Chondrocyte (in vitro differentiated cells): ENCODE measurements at regions not wholly inside any gene's neighbourhood (a gene's known extent, or its start where the extent isn't known, plus 50 kb on each side); places are given as distances from the start of the nearest gene placed in this dataset.
"Not testable (repeated sequence)": the region's sequence is repeated elsewhere in the genome, so short reads cannot be mapped to it uniquely, and the experiment has no call there.

ENCODE experiments used
- DNase-seq: peaks from one replicate; pipeline ENCODE4 v3.0.0; 2021; ENCODE audit warnings: mixed read lengths, low spot score
- H3K27ac Mint-ChIP-seq: one replicate; pipeline ENCODE4 v1.8.0; 2021; ENCODE audit warnings: mild to moderate bottlenecking, moderate library complexity, mixed read lengths; ENCODE audit not compliant: unreplicated experiment
- H3K27me3 Mint-ChIP-seq: 2 replicates; pipeline ENCODE4 v1.8.0; 2021; ENCODE audit warnings: low read depth, mixed read lengths
- H3K36me3 Mint-ChIP-seq: 2 replicates; pipeline ENCODE4 v1.8.0; 2021; ENCODE audit warnings: low read depth, mixed read lengths
- H3K4me1 Mint-ChIP-seq: 2 replicates; pipeline ENCODE4 v1.8.0; 2021; ENCODE audit warnings: low read depth, mild to moderate bottlenecking, mixed read lengths
- H3K4me3 Mint-ChIP-seq: one replicate; pipeline ENCODE4 v1.8.0; 2021; ENCODE audit warnings: mild to moderate bottlenecking, moderate library complexity, mixed read lengths; ENCODE audit not compliant: unreplicated experiment
- H3K9me3 Mint-ChIP-seq: 2 replicates; pipeline ENCODE4 v1.8.0; 2021; ENCODE audit warnings: low read depth, mixed read lengths
- TF ChIP-seq, protein P1 (sequence below): fragments of 200-600 bp; sonication (generic); IDR thresholded peaks from 2 replicates; pipeline ENCODE4 v1.5.0; 2021; ENCODE audit warnings: antibody characterized with exemption, mild to moderate bottlenecking, moderate library complexity

DNA sequence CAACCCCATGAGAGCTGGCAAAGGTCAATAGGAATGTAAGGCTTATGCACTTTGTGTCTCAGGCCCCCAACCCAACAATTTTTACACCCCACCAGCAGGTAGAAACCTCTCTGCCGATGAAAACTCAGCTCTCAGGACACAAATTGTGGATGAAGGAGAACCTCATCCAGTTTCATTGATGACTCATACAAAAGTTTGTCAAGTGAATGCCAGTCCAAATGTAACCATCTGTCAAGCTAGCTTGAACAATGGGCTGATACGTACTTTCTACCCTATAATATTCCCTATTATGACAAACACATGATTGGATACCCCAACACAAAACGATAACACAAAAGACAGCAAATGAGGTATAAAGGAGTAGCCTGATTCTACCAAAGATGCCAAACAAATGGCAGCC lies 321.2 kb upstream of the TMEFF2 start:
- no peak overlapping the region for H3K4me3 Mint-ChIP-seq
- H3K27me3 Mint-ChIP-seq = peaks cover 12% of the 10 kb centered on the region
- no peak overlapping the region for H3K27ac Mint-ChIP-seq
- H3K4me1 Mint-ChIP-seq = no peaks in the 10 kb centered on the region
- TF ChIP-seq, protein P1, sequence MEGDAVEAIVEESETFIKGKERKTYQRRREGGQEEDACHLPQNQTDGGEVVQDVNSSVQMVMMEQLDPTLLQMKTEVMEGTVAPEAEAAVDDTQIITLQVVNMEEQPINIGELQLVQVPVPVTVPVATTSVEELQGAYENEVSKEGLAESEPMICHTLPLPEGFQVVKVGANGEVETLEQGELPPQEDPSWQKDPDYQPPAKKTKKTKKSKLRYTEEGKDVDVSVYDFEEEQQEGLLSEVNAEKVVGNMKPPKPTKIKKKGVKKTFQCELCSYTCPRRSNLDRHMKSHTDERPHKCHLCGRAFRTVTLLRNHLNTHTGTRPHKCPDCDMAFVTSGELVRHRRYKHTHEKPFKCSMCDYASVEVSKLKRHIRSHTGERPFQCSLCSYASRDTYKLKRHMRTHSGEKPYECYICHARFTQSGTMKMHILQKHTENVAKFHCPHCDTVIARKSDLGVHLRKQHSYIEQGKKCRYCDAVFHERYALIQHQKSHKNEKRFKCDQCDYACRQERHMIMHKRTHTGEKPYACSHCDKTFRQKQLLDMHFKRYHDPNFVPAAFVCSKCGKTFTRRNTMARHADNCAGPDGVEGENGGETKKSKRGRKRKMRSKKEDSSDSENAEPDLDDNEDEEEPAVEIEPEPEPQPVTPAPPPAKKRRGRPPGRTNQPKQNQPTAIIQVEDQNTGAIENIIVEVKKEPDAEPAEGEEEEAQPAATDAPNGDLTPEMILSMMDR = no peak
- DNase-seq = no peak
- H3K9me3 Mint-ChIP-seq = peaks cover 3% of the 10 kb centered on the region
- H3K36me3 Mint-ChIP-seq = no peaks in the 10 kb centered on the region

DNA sequence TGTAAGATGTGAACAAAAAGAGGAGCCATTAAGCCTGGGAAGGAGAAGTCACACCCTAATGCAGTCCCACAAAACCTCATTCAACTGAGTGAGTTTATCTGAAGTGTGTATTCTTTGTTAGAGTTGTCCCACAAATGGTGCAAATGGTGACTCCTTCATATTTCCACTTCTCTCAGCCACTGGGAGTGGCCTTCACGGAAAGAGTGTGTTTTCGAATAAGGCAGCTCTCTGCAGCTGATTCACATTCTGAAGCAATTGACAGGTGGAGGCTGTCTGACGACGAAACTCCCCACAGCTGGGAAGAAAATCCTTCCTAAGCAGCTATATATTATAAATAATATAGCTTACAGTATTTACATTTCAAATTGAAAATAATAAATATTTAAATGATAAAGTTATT lies 318.8 kb upstream of the TMEFF2 start:
- no peak for DNase-seq
- H3K4me1 Mint-ChIP-seq = no peaks in the 10 kb centered on the region
- TF ChIP-seq, protein P1 = no peak
- no peak overlapping the region for H3K27ac Mint-ChIP-seq
- H3K9me3 Mint-ChIP-seq = peaks cover 3% of the 10 kb centered on the region
- no peak overlapping the region for H3K4me3 Mint-ChIP-seq
- peaks cover 8% of the 10 kb centered on the region for H3K27me3 Mint-ChIP-seq
- no peaks in the 10 kb centered on the region for H3K36me3 Mint-ChIP-seq

DNA sequence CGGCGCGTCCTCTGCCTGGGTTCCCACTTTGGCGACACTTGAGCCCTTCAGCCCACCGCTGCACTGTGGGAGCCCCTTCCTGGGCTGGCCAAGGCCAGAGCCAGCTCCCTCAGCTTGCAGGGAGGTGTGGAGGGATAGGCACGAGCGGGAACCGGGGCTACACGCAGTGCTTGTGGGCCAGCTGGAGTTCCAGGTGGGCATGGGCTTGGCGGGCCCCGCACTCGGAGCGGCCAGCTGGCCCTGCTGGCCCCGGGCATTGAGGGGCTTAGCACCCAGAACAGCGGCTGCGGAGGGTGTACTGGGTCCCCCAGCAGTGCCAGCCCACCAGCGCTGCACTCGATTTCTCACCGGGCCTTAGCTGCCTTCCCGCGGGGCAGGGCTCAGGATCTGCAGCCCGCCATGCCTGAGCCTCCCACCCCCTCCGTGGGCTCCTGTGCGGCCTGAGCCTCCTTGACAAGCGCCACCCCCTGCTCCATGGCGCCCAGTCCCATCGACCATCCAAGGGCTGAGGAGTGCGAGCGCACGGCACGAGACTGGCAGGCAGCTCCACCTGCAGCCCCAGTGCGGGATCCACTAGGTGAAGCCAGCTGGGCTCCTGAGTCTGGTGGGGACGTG lies 313.2 kb upstream of the TMEFF2 start:
- not testable (repeated sequence) for DNase-seq, H3K4me1 Mint-ChIP-seq, H3K27ac Mint-ChIP-seq, H3K36me3 Mint-ChIP-seq, H3K27me3 Mint-ChIP-seq, H3K4me3 Mint-ChIP-seq, H3K9me3 Mint-ChIP-seq

DNA sequence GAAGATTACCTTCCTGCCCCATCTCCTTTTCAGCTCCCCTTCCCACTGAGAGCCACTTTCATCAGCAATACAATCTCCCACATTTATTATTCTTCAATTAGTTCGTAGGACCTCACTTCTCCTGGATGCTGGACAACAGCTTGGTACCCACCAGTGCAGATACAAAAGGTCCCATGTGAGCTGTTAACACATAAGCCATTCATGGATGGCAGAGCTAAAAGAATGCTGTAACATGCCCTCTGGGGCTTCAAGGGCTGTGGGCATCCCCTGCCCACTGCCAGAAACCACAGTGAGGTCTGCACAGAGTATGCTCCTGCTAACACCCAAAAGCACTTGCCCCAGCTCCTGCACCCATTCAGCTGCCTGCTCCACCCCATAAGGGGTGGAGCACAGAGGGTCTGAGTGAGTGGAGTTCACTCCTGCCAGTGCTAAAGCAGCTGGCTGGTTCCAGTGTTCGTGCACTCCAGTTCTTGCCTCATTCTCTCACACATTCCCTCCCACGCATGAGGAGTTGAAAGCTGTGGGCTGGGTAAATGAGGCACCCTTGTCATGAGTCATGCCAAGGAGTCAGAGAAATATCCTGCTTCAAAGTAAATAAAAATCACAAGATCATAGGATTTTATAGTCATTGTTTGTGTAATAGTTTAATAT lies 305.9 kb upstream of the TMEFF2 start:
- Mint-ChIP-seq H3K27me3 (peaks cover 2% of the 10 kb centered on the region), H3K4me3 (no peak overlapping the region), H3K27ac (no peak overlapping the region), H3K4me1 (peaks cover 12% of the 10 kb centered on the region), H3K9me3 (no peaks in the 10 kb centered on the region), H3K36me3 (no peaks in the 10 kb centered on the region)
- TF ChIP-seq, protein P1 = no peak
- DNase-seq = no peak

DNA sequence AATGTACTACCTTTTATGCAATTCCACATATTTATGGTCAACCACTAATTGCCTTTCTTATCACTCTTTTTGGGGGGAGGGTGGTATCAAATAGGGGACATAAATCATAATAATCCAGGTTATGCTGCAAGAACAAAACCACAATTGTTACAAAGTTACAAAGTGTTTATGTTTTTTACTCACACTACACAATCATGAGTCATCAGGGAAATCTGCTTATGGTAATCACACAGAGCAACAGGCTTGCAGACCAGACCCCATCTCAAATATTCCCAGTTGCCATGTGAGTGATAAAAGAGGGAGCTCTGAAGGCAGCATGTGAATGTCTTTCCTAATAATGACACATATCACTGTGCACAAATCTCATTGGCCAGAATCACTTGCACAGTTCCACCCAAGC lies 304.7 kb upstream of the TMEFF2 start:
- no peak for DNase-seq
- Mint-ChIP-seq H3K27ac (no peak overlapping the region), H3K36me3 (no peaks in the 10 kb centered on the region), H3K4me1 (peaks cover 12% of the 10 kb centered on the region), H3K4me3 (no peak overlapping the region), H3K9me3 (no peaks in the 10 kb centered on the region), H3K27me3 (peaks cover 4% of the 10 kb centered on the region)
- TF ChIP-seq, protein P1 = no peak

DNA sequence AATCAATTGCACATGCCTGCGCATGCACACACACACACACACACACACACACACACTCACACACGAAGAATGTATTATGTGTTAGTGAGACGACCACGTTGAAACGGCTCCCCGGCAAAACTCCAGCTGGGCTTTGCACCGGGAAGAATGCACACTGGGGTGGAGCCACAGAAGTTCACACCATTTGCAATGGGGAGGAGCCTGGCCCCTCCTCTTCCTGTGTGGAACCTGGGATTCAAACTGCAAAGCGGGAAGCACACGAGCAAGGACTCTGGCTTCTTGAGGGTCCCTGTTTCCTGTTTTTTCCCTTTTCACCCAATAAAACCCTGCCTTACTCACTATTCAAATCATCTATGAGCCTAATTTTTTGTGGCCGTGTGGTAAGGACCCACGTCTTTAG lies 304.0 kb upstream of the TMEFF2 start:
- Mint-ChIP-seq H3K4me1 (peaks cover 12% of the 10 kb centered on the region), H3K9me3 (no peaks in the 10 kb centered on the region), H3K4me3 (no peak overlapping the region), H3K36me3 (no peaks in the 10 kb centered on the region), H3K27me3 (peaks cover 4% of the 10 kb centered on the region), H3K27ac (no peak overlapping the region)
- TF ChIP-seq, protein P1 = no peak
- DNase-seq = no peak

DNA sequence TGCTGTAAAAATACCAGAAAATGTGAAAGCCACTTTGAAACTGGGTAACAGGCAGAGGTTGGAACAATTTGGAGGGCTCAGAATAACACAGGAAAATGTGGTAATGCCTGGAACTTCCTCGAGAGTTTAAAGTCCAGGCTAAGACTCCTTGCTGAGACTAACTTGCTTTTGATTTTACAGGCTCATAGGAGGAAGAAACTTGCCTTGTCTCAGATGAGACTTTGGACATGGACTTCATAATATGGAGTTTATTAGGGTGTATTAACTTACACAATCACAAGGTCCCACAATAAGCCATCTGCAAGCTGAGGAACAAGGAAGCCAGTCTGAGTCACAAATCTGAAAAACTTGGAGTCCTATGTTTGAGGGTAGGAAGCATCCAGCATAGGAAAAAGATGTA lies 293.4 kb upstream of the TMEFF2 start:
- not testable (repeated sequence) for H3K4me1 Mint-ChIP-seq, H3K36me3 Mint-ChIP-seq, H3K4me3 Mint-ChIP-seq, DNase-seq, H3K27me3 Mint-ChIP-seq, H3K27ac Mint-ChIP-seq, H3K9me3 Mint-ChIP-seq
